B cell (primary cell): ENCODE measurements at regions not wholly inside any gene's neighbourhood (a gene's known extent, or its start where the extent isn't known, plus 50 kb on each side); places are given as distances from the start of the nearest gene placed in this dataset.

Experiments used
- ATAC-seq: fragments of 200-7000 bp; cut with Tn5 transposase; one replicate; pipeline ENCODE4 v1.10.0; 2021; ENCODE audit warnings: low read depth, mild to moderate bottlenecking, moderate number of reproducible peaks, moderate library complexity
- CTCF ChIA-PET: fragments of 350-600 bp; sonication (Branson Sonifier 250); formaldehyde crosslinking; loops from one replicate; lab custom pipeline; 2021; ENCODE audit warnings: antibody characterized with exemption, inconsistent platforms; lab: Charles Lee
- POLR2A ChIA-PET: fragments of 350-600 bp; sonication (Branson Sonifier 250); formaldehyde crosslinking; loops from one replicate; lab custom pipeline; 2021; ENCODE audit warnings: antibody characterized with exemption; lab: Charles Lee
- DNase-seq: peaks from one replicate; pipeline ENCODE4 v3.0.0; 2013
- H2AFZ ChIP-seq: 2 replicates; pipeline ENCODE4 v1.6.1; 2012; ENCODE audit warnings: mild to moderate bottlenecking, low read depth, low read length; ENCODE audit not compliant: insufficient read depth, poor library complexity, severe bottlenecking
- H3K27ac ChIP-seq, 2 donors: 1 replicate in 1 of 2; 2 replicates in 1 of 2; pipeline ENCODE4 v1.5.1; 2012 to 2013; ENCODE audit warnings: low read length in 2 of 2, mild to moderate bottlenecking in 2 of 2, moderate library complexity in 1 of 2
- H3K27me3 ChIP-seq, 4 experiments: fragments of 200-600 bp in 1 of 4; sonication (generic) in 1 of 4; replicated peaks in 1 of 4; 1 replicate in 2 of 4; 2 replicates in 2 of 4; pipeline versions ENCODE4 v1.6.1 to v1.7.0; 2013 to 2016; ENCODE audit warnings: low read length in 3 of 4, mild to moderate bottlenecking in 2 of 4, mixed read lengths in 1 of 4, moderate library complexity in 1 of 4; ENCODE audit not compliant: insufficient read depth in 4 of 4, control insufficient read depth in 3 of 4; ENCODE audit errors: control extremely low read depth in 1 of 4
- H3K36me3 ChIP-seq, 2 experiments: replicated peaks in 1 of 2; 1 replicate in 1 of 2; 2 replicates in 1 of 2; pipeline versions ENCODE4 v1.6.1 to v1.7.1; 2013; ENCODE audit warnings: low read length in 1 of 2; ENCODE audit not compliant: insufficient read depth in 2 of 2, control insufficient read depth in 1 of 2; ENCODE audit errors: control extremely low read depth in 1 of 2, extremely low read depth in 1 of 2
- H3K4me1 ChIP-seq, 2 donors: fragments of 200-600 bp in 1 of 2; sonication (generic) in 1 of 2; 1 replicate in 1 of 2; 2 replicates in 1 of 2; pipeline versions ENCODE4 v1.5.1 to v1.6.1; 2013 to 2017; ENCODE audit warnings: low read length in 2 of 2; ENCODE audit not compliant: control insufficient read depth in 2 of 2, insufficient read depth in 2 of 2
- H3K4me2 ChIP-seq: replicated peaks from 2 replicates; pipeline ENCODE3; 2012; ENCODE audit warnings: mild to moderate bottlenecking, low read depth, low read length; ENCODE audit not compliant: poor library complexity, severe bottlenecking
- H3K4me3 ChIP-seq, 5 experiments: fragments of 200-600 bp in 1 of 5; sonication (generic) in 1 of 5; 1 replicate in 3 of 5; 2 replicates in 2 of 5; pipeline versions ENCODE4 v1.5.1 to v1.7.0; 2011 to 2016; ENCODE audit warnings: low read length in 4 of 5, mild to moderate bottlenecking in 4 of 5, low read depth in 2 of 5, control low read depth in 1 of 5, moderate library complexity in 1 of 5; ENCODE audit not compliant: insufficient read depth in 1 of 5; ENCODE audit errors: control extremely low read depth in 1 of 5, extremely low read depth in 1 of 5
- H3K79me2 ChIP-seq: fragments of 200-600 bp; sonication (generic); one replicate; pipeline ENCODE4 v1.6.0; 2016; ENCODE audit warnings: low read length; ENCODE audit not compliant: control insufficient read depth, insufficient read depth
- H3K9ac ChIP-seq: fragments of 200-600 bp; sonication (generic); 2 replicates; pipeline ENCODE4 v1.6.1; 2017; ENCODE audit warnings: mild to moderate bottlenecking, low read length, moderate library complexity
- H3K9me3 ChIP-seq, 3 donors: one replicate each; pipeline versions ENCODE4 v1.6.1 to v1.7.1; 2013; ENCODE audit warnings: low read length in 2 of 3; ENCODE audit not compliant: control insufficient read depth in 2 of 3, insufficient read depth in 1 of 3; ENCODE audit errors: control extremely low read depth in 1 of 3
- H4K20me1 ChIP-seq: 2 replicates; pipeline ENCODE4 v1.6.0; 2012; ENCODE audit warnings: mild to moderate bottlenecking, low read length; ENCODE audit not compliant: insufficient read depth, control insufficient read depth, poor library complexity, severe bottlenecking
- H3K27ac Mint-ChIP-seq: one replicate; pipeline ENCODE4 v1.8.0; 2021; ENCODE audit warnings: mixed read lengths
- H3K27me3 Mint-ChIP-seq: one replicate; pipeline ENCODE4 v1.8.0; 2021; ENCODE audit warnings: mixed read lengths
- H3K4me1 Mint-ChIP-seq: one replicate; pipeline ENCODE4 v1.8.0; 2021; ENCODE audit warnings: mixed read lengths
- H3K4me3 Mint-ChIP-seq: one replicate; pipeline ENCODE4 v1.8.0; 2021; ENCODE audit warnings: mixed read lengths
- H3K9me3 Mint-ChIP-seq: one replicate; pipeline ENCODE4 v1.8.0; 2022; ENCODE audit warnings: mixed read lengths; ENCODE audit not compliant: insufficient read depth
- CTCF ChIP-seq: fragments of 200-600 bp; IDR thresholded peaks from one replicate; pipeline ENCODE4 v1.8.0; 2022; ENCODE audit warnings: antibody characterized with exemption, mild to moderate bottlenecking
- EZH2 ChIP-seq: IDR thresholded peaks from 2 replicates; pipeline ENCODE4 v1.6.1; 2012; ENCODE audit warnings: borderline replicate concordance, low read depth, mild to moderate bottlenecking, moderate library complexity, low read length; ENCODE audit not compliant: insufficient read depth, poor library complexity, severe bottlenecking
- WGBS: methylation state at CpG from one replicate; pipeline ENCODE4 v1.1.5; 2013; ENCODE audit warnings: missing lambda C conversion rate; ENCODE audit not compliant: insufficient coverage; 5-methylcytosine and 5-hydroxymethylcytosine counted together
- intact Hi-C: fragments of 100-400 bp; cut with micrococcal nuclease; formaldehyde crosslinking; loops from one replicate; pipeline ENCODE4 v1.10.0; 2022

DNA sequence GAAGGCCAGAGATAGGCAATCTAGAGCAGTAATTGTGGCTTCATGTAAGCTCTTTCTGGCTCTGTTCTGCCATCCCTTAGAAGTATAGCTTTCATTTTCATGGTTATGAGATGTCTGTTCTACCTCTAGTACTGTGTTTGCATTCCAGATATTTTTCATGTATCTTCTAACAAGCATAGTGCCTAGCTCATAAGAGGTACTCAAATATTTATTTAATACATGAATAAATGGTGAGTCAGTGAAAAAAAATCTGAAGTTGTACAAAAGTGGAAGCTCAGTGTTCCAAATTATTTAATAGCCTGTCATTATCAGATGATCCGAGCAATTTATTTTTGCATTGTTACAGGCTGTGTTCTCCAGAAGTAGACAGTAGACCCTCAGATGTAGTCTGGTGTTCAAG lies 64.3 kb downstream of the OXSM start:
- no peaks in the 10 kb centered on the region for H3K27me3 Mint-ChIP-seq
- Histone ChIP-seq H3K4me2 (no peak overlapping the region), H3K9ac (no peak overlapping the region), H3K27ac (no peak overlapping the region), H4K20me1 (no peaks in the 10 kb centered on the region), H3K4me3 (no peak overlapping the region), H3K27me3 (no peaks in the 10 kb centered on the region), H3K36me3 (no peaks in the 10 kb centered on the region), H3K4me1 (no peaks in the 10 kb centered on the region), H3K79me2 (no peaks in the 10 kb centered on the region), H3K9me3 (peaks cover 0 to 10% (median 0%) of the 10 kb centered on the region in 3 donors), H2AFZ (peak overlapping the region; percentile 11)
- no peak overlapping the region for H3K4me3 Mint-ChIP-seq
- H3K4me1 Mint-ChIP-seq, result no peaks in the 10 kb centered on the region
- no peak for TF ChIP-seq EZH2
- TF ChIP-seq CTCF, result no peak
- no peaks in the 10 kb centered on the region for H3K9me3 Mint-ChIP-seq
- H3K27ac Mint-ChIP-seq, result no peak overlapping the region
- intact Hi-C loops, result loop anchor here (10.0 kb wide), 1 partner anchor 109 kb away; no protein-coding TSS in a partner anchor
- ChIA-PET CTCF (interaction anchor here (1.2 to 10.6 kb wide), 7 partner anchors 10 to 206 kb away, joined by 3 to 213 read pairs (median 4); no protein-coding TSS in a partner anchor), POLR2A (no interaction called here)
- WGBS, result 100% methylated on average over 1 of the region's 1 CpG
- ATAC-seq (no peak), DNase-seq (no peak)

DNA sequence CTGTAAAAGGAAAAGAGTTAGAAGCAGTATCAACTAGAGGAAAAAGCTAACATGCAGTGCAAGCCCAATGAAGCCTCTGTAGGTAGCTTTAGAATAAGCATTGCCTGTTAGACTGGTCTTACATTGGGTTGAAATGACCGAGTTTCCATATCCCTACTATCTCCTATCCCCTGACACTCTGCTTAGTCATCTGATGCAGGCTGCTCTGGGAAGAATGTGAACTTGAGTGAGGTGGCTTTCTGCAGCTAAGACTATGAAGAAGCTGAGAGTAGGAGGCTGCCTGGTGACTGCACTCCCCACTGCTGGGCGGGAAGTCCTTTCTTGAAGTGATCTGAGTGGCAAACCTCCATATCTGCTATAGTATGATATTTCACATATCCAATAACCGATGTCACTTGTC lies 64.7 kb downstream of the OXSM start:
- DNase-seq (no peak), ATAC-seq (no peak)
- no peaks in the 10 kb centered on the region for H3K79me2 ChIP-seq
- no peak overlapping the region for H3K4me3 ChIP-seq
- no peaks in the 10 kb centered on the region for H3K9me3 Mint-ChIP-seq
- no peaks in the 10 kb centered on the region for H3K27me3 Mint-ChIP-seq
- CTCF ChIA-PET, result interaction anchor here (1.2 to 10.6 kb wide), 7 partner anchors 10 to 206 kb away, joined by 3 to 213 read pairs (median 4); no protein-coding TSS in a partner anchor
- no peak overlapping the region for H3K9ac ChIP-seq
- H3K27me3 ChIP-seq, result no peaks in the 10 kb centered on the region
- H3K4me1 ChIP-seq, result no peaks in the 10 kb centered on the region
- H3K36me3 ChIP-seq, result no peaks in the 10 kb centered on the region
- TF ChIP-seq CTCF (no peak), EZH2 (no peak)
- WGBS, result no CpG with 5 or more reads among the region's 3 CpGs
- peak overlapping the region; percentile 11 for H2AFZ ChIP-seq
- no peak overlapping the region for H3K27ac Mint-ChIP-seq
- H3K4me1 Mint-ChIP-seq, result no peaks in the 10 kb centered on the region
- no peak overlapping the region for H3K4me3 Mint-ChIP-seq
- intact Hi-C loops, result loop anchor here (10.0 kb wide), 1 partner anchor 110 kb away; no protein-coding TSS in a partner anchor
- H3K9me3 ChIP-seq, result peaks cover 0 to 10% (median 0%) of the 10 kb centered on the region in 3 donors
- H3K27ac ChIP-seq, result no peak overlapping the region
- POLR2A ChIA-PET, result no interaction called here
- H3K4me2 ChIP-seq, result no peak overlapping the region
- no peaks in the 10 kb centered on the region for H4K20me1 ChIP-seq
